ENCODE measurements at regions not wholly inside any gene's neighbourhood (a gene's known extent, or its start where the extent isn't known, plus 50 kb on each side); places are given as distances from the start of the nearest gene placed in this dataset.

DNA sequence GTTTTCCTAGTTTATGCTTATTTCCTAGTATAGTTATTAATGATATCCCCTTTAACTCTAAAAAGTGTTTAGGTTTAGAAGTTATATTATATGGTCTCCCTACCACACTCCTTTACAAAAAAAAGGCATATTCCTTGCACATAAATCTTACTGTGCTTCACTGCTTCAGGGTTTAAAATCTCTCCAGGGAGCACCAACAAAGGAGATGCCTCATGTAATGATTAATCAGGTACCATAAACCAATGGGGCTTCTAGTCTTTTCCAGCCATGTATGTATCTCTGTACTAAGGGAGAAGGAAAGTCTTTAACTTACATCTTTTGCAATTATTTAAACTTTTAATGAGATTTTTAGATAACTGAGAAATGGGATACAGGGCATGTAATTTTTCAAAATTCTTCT lies 91.5 kb upstream of the RBMS3 start:
- TF ChIP-seq CTCF (conservative IDR thresholded peaks at IDR 0.05; ENCODE audit: low read length) (no peak), EZH2phosphoT487 (IDR thresholded peaks at IDR 0.05; ENCODE audit: borderline replicate concordance, low read depth, low read length) (no peak)

Measured in OCI-LY7 (cell line).